VCaP (cell line): ENCODE measurements at regions not wholly inside any gene's neighbourhood (a gene's known extent, or its start where the extent isn't known, plus 50 kb on each side); places are given as distances from the start of the nearest gene placed in this dataset.

Source experiments
- H3K27ac ChIP-seq: fragments of 450-650 bp; 2 replicates; pipeline ENCODE4 v1.5.1; 2017
- TF ChIP-seq, protein P1 (sequence below): fragments of 450-650 bp; conservative IDR thresholded peaks from 2 replicates; pipeline ENCODE4 v1.5.1; 2017; ENCODE audit warnings: mild to moderate bottlenecking, moderate library complexity

DNA sequence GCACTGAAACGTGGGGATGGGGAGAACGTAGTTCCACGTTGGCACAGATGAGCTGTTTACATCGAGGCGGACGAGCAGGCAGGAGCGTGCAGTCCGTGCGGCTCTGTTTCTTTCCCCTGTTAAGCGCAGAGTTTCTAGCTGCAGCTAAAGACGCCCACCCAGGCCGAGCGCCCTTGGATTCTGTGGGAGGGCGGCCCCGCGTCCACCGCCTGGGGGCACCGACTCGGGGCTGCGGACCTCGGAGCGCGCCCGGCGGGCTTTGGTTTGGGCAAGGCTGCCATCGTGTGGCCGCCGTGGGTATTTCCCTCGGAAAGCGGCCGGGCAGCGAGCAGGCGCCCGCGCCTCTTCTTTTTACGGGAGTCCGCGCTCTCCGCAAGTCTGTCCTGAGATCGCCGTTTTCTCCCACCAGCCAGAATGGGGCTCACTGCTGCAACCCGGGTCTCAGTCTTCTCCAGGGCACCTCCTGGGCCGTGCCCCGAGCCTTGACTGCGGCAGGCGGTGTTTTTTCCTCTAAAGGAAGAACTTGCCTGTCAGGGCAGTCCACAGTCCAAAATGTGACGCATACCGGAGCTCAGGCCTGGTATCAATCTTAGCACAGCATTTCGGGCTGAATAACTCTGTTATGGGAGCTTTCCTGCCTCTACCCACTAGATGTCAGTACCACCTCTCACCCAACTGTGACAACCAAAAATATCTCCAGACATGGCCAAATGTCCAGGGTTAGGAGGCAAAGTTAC, 219.9 kb upstream of the IGF1R start:
- TF ChIP-seq, protein P1, sequence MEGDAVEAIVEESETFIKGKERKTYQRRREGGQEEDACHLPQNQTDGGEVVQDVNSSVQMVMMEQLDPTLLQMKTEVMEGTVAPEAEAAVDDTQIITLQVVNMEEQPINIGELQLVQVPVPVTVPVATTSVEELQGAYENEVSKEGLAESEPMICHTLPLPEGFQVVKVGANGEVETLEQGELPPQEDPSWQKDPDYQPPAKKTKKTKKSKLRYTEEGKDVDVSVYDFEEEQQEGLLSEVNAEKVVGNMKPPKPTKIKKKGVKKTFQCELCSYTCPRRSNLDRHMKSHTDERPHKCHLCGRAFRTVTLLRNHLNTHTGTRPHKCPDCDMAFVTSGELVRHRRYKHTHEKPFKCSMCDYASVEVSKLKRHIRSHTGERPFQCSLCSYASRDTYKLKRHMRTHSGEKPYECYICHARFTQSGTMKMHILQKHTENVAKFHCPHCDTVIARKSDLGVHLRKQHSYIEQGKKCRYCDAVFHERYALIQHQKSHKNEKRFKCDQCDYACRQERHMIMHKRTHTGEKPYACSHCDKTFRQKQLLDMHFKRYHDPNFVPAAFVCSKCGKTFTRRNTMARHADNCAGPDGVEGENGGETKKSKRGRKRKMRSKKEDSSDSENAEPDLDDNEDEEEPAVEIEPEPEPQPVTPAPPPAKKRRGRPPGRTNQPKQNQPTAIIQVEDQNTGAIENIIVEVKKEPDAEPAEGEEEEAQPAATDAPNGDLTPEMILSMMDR = peak; percentile 99

DNA sequence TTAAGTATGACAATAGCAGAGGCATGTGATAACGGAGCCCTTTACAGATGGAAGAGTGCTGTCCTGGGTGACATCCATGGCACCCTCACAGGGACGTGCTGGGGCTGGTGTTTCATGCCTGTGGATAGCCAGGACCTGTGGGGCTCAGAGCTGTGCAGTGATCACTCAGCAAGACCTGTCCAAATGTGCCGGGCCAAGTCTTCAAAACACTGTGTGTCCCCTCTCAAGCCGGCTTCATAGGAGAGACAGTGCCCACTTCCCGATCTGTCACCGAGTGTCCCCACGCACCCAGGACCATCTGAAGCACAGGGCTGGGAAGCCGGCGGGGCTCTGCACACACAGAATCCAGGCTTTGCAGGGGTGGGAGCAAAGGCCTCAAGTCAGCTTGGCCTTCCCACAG, 217.2 kb upstream of the IGF1R start:
- TF ChIP-seq, protein P1 = no peak
- H3K27ac ChIP-seq = no peak overlapping the region

More for the DNA sequence above, 219.9 kb upstream of the IGF1R start:
- H3K27ac ChIP-seq = no peak overlapping the region; the same call in 1 of the 2 replicates

DNA sequence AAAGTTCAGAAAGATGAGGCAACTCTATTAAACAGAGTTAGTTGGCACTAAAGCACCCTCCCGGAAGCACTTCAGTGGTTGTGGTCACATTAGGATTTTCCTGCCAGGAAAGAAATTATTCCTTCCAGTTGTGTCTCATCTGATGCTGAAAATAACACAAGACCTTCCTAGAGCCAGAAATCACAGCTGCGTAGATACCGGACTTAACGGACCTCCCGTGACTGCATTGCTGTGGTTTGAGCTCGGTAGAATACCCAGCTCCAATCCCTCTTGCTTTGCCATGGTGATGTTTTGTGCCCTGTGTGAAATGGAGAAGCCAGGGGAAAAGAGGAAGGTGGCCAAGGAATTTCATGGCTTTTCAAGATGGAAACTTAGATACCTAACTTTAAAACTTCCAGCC, 215.0 kb upstream of the IGF1R start:
- TF ChIP-seq, protein P1 = no peak
- no peak overlapping the region for H3K27ac ChIP-seq

DNA sequence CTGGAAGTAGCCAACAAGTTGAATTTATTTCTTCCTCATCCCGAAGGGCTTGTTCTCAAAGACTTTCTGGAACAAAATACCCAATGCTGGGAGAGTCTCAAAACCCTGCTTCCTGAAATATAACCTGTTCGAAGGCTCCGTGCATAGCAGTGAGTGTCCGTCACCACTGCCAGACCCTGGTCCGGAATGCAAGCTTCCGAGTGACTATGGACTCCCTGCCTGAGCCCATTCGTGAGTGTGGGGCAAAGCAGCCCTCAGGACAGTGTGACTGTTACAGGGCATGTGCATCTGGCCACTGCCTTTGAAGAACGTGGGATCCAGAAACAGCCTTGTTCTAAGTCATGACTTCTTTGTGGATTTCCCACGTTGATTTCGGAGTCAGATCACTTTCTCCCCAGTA, 214.5 kb upstream of the IGF1R start:
- H3K27ac ChIP-seq = no peak overlapping the region
- TF ChIP-seq, protein P1 = no peak

DNA sequence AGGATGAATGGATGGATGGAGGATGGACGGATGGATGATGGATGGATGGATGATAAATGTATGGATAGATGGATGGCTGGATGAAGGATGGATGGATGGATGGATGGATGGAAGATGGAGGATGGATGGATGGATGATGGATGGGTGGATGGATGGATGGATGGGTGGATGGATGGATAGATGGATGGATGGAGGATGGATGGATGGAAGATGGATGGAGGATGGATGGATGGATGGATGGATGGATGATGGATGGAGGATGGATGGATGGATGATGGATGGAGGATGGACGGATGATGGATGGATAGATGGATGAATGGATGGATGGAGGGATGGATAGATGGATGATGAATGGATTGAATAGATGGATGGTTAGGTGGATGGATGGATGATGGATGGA, 210.6 kb upstream of the IGF1R start:
- TF ChIP-seq, protein P1 = no peak
- H3K27ac ChIP-seq = no peak overlapping the region

DNA sequence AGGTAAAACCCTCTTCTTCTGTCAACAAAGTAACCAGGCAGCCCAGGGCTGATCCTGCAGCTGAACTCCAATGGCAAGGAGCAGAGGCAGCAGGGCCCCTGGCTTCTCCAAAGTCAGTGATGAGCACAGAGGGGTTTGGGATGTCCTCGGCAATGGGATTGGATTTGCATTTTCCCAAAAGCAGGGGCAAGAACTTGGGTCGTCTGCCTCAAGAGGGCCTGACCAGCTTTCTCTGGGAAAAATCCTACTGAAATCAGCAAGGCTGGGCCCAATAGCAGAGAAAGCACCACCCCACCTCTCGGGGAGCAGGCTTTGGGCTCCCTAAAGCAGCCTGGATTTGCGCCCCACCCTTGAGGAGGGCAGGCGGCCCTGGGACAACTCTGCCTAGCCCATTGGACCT, 210.0 kb upstream of the IGF1R start:
- TF ChIP-seq, protein P1 = no peak

DNA sequence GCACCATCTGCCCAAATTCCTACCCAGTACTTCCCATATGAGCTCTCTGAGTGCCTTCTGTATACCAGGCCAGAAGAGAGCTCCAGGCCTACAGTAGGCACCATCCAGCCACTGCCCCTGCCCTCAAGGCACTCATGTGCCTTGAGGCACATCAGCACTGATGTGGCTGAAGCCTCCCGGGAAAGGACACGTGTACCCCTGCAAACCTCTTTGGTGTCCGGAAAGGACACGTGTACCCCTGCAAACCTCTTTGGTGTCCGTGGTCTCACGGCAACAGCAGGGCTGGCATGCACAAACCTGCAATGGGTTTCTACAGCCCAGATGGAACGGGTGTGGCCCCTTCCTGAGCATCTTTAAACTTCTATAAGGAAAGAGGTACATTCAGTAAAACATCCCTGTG, 209.4 kb upstream of the IGF1R start:
- TF ChIP-seq, protein P1 = no peak

More for the DNA sequence above, 210.0 kb upstream of the IGF1R start:
- no peak overlapping the region for H3K27ac ChIP-seq

More for the DNA sequence above, 209.4 kb upstream of the IGF1R start:
- no peak overlapping the region for H3K27ac ChIP-seq
